ENCODE measurements at regions not wholly inside any gene's neighbourhood (a gene's known extent, or its start where the extent isn't known, plus 50 kb on each side); places are given as distances from the start of the nearest gene placed in this dataset.

GRCh38 chr6:155872961-155873360, 417.3 kb upstream of the NOX3 start:
- TF ChIP-seq POLR2AphosphoS5 (IDR thresholded peaks at IDR 0.05): no peak
- TF ChIP-seq, protein P1, sequence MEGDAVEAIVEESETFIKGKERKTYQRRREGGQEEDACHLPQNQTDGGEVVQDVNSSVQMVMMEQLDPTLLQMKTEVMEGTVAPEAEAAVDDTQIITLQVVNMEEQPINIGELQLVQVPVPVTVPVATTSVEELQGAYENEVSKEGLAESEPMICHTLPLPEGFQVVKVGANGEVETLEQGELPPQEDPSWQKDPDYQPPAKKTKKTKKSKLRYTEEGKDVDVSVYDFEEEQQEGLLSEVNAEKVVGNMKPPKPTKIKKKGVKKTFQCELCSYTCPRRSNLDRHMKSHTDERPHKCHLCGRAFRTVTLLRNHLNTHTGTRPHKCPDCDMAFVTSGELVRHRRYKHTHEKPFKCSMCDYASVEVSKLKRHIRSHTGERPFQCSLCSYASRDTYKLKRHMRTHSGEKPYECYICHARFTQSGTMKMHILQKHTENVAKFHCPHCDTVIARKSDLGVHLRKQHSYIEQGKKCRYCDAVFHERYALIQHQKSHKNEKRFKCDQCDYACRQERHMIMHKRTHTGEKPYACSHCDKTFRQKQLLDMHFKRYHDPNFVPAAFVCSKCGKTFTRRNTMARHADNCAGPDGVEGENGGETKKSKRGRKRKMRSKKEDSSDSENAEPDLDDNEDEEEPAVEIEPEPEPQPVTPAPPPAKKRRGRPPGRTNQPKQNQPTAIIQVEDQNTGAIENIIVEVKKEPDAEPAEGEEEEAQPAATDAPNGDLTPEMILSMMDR (IDR thresholded peaks at IDR 0.05): no peak
- TF ChIP-seq POLR2A (IDR thresholded peaks at IDR 0.05): no peak
- no peak for TF ChIP-seq EP300 (IDR thresholded peaks at IDR 0.05)

All from stomach (tissue), 4 donors.